ENCODE measurements at regions not wholly inside any gene's neighbourhood (a gene's known extent, or its start where the extent isn't known, plus 50 kb on each side); places are given as distances from the start of the nearest gene placed in this dataset.
"Not testable (repeated sequence)": the region's sequence is repeated elsewhere in the genome, so short reads cannot be mapped to it uniquely, and the experiment has no call there.

DNA sequence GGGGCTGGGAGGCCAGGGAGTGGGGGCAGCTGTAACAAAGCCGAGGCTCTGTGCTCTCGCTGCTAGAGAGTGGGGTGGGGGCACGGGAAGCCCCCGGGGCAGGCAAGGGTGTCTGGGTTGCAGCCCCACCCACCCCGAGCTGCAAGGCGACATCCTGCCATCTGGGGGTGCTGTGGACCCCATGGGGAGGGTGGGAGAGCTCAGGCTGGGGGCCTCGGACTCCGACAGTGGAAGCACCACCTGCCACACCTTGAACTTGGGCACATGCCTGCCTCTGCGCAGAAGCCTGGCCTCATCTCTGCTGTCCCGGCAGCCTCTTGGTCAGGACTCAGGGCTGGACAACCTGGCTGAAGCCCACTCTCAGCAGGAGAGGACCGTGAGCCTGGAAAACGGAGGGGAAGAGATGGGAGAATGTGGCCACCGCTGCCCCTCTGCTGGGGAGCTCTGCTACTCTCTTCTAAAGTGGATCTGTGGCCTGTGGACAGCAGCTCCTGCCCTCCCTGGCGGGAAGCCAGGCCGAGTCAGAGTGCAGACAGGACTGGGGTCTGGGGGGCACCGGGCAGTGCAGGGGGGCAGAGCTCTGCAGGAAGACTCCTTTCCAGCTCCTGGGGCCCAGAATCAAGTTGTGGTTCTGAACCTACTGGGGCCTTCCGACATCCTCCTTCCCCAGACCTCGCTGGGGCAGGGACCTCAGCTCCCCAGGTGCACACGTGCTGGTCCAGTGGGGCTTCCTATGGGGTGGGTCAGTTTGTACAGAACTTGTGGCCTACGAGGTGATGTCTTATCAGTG lies 207.2 kb downstream of the BANP start:
- TF ChIP-seq, protein P1, sequence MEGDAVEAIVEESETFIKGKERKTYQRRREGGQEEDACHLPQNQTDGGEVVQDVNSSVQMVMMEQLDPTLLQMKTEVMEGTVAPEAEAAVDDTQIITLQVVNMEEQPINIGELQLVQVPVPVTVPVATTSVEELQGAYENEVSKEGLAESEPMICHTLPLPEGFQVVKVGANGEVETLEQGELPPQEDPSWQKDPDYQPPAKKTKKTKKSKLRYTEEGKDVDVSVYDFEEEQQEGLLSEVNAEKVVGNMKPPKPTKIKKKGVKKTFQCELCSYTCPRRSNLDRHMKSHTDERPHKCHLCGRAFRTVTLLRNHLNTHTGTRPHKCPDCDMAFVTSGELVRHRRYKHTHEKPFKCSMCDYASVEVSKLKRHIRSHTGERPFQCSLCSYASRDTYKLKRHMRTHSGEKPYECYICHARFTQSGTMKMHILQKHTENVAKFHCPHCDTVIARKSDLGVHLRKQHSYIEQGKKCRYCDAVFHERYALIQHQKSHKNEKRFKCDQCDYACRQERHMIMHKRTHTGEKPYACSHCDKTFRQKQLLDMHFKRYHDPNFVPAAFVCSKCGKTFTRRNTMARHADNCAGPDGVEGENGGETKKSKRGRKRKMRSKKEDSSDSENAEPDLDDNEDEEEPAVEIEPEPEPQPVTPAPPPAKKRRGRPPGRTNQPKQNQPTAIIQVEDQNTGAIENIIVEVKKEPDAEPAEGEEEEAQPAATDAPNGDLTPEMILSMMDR (IDR thresholded peaks at IDR 0.05; ENCODE audit: poor library complexity), result not testable (repeated sequence)
- not testable (repeated sequence) for TF ChIP-seq EZH2phosphoT487 (IDR thresholded peaks at IDR 0.05; ENCODE audit: low read depth, severe bottlenecking, unreplicated experiment); EZH2 (IDR thresholded peaks at IDR 0.05; ENCODE audit: borderline replicate concordance)

Measured in hepatocyte (in vitro differentiated cells).